Activated B cell treated with CpG ODN at 0.5 μM for 24 hours (primary cell): ENCODE measurements at regions not wholly inside any gene's neighbourhood (a gene's known extent, or its start where the extent isn't known, plus 50 kb on each side); places are given as distances from the start of the nearest gene placed in this dataset.

Source experiments
- ATAC-seq: fragments of 200-7000 bp; cut with Tn5 transposase; one replicate; pipeline ENCODE4 v1.10.0; 2021; ENCODE audit warnings: low read depth, mild to moderate bottlenecking, moderate library complexity
- CTCF ChIA-PET: fragments of 350-600 bp; sonication (Branson Sonifier 250); formaldehyde crosslinking; loops from one replicate; lab custom pipeline; 2021; ENCODE audit warnings: antibody characterized with exemption; lab: Charles Lee
- POLR2A ChIA-PET: fragments of 350-600 bp; sonication (Branson Sonifier 250); formaldehyde crosslinking; loops from one replicate; lab custom pipeline; 2021; ENCODE audit warnings: antibody characterized with exemption; lab: Charles Lee
- DNase-seq: peaks from one replicate; pipeline ENCODE4 v3.0.0; 2022
- H3K27ac Mint-ChIP-seq: one replicate; pipeline ENCODE4 v1.8.0; 2020; ENCODE audit warnings: mixed read lengths
- H3K27me3 Mint-ChIP-seq: one replicate; pipeline ENCODE4 v1.8.0; 2021; ENCODE audit warnings: mixed read lengths
- H3K36me3 Mint-ChIP-seq: one replicate; pipeline ENCODE4 v1.8.0; 2021; ENCODE audit warnings: low read depth, mixed read lengths
- H3K4me1 Mint-ChIP-seq: one replicate; pipeline ENCODE4 v1.8.0; 2021; ENCODE audit warnings: mixed read lengths
- H3K4me3 Mint-ChIP-seq: one replicate; pipeline ENCODE4 v1.8.0; 2020; ENCODE audit warnings: mild to moderate bottlenecking, mixed read lengths
- H3K9me3 Mint-ChIP-seq: one replicate; pipeline ENCODE4 v1.8.0; 2020; ENCODE audit warnings: mixed read lengths
- CTCF ChIP-seq: fragments of 200-600 bp; IDR thresholded peaks from one replicate; pipeline ENCODE4 v1.8.0; 2022; ENCODE audit warnings: antibody characterized with exemption, mild to moderate bottlenecking
- intact Hi-C: fragments of 100-400 bp; cut with micrococcal nuclease; formaldehyde crosslinking; loops from one replicate; pipeline ENCODE4 v1.15.1; 2024

GRCh38 chr6:4451718-4452117 lies 316.3 kb upstream of the ECI2 start:
- no peak for DNase-seq
- intact Hi-C loops, result no loop called here
- no peaks in the 10 kb centered on the region for H3K27me3 Mint-ChIP-seq
- H3K27ac Mint-ChIP-seq, result no peak overlapping the region
- H3K36me3 Mint-ChIP-seq, result no peaks in the 10 kb centered on the region
- peaks cover 24% of the 10 kb centered on the region for H3K4me1 Mint-ChIP-seq
- peaks cover 7% of the 10 kb centered on the region for H3K9me3 Mint-ChIP-seq
- ChIA-PET POLR2A (no interaction called here), CTCF (no interaction called here)
- no peak for TF ChIP-seq CTCF
- no peak overlapping the region for H3K4me3 Mint-ChIP-seq
- ATAC-seq, result no peak

GRCh38 chr6:4451081-4451480 lies 315.7 kb upstream of the ECI2 start:
- Mint-ChIP-seq H3K36me3 (no peaks in the 10 kb centered on the region), H3K27me3 (no peaks in the 10 kb centered on the region), H3K27ac (no peak overlapping the region), H3K4me3 (no peak overlapping the region), H3K4me1 (peaks cover 28% of the 10 kb centered on the region), H3K9me3 (peaks cover 4% of the 10 kb centered on the region)
- CTCF ChIA-PET, result no interaction called here
- no peak for DNase-seq
- no peak for TF ChIP-seq CTCF
- intact Hi-C loops, result no loop called here
- ATAC-seq, result no peak
- POLR2A ChIA-PET, result no interaction called here

GRCh38 chr6:4450237-4450636 lies 314.9 kb upstream of the ECI2 start:
- no peak for DNase-seq

GRCh38 chr6:4449409-4449808 lies 314.0 kb upstream of the ECI2 start:
- intact Hi-C loops, result no loop called here
- POLR2A ChIA-PET, result no interaction called here
- H3K4me1 Mint-ChIP-seq, result peaks cover 22% of the 10 kb centered on the region
- ATAC-seq (no peak), DNase-seq (no peak)
- H3K36me3 Mint-ChIP-seq, result no peaks in the 10 kb centered on the region
- H3K27ac Mint-ChIP-seq, result no peak overlapping the region
- no peaks in the 10 kb centered on the region for H3K27me3 Mint-ChIP-seq
- CTCF ChIA-PET, result no interaction called here
- no peak for TF ChIP-seq CTCF
- no peak overlapping the region for H3K4me3 Mint-ChIP-seq
- peaks cover 4% of the 10 kb centered on the region for H3K9me3 Mint-ChIP-seq

More at GRCh38 chr6:4450237-4450636, 314.9 kb upstream of the ECI2 start:
- Mint-ChIP-seq H3K27ac (no peak overlapping the region), H3K27me3 (no peaks in the 10 kb centered on the region), H3K9me3 (peaks cover 4% of the 10 kb centered on the region), H3K36me3 (no peaks in the 10 kb centered on the region), H3K4me3 (no peak overlapping the region), H3K4me1 (peaks cover 28% of the 10 kb centered on the region)
- ChIA-PET POLR2A (no interaction called here), CTCF (no interaction called here)
- intact Hi-C loops, result no loop called here
- ATAC-seq, result no peak
- no peak for TF ChIP-seq CTCF

GRCh38 chr6:4448841-4449240 lies 313.5 kb upstream of the ECI2 start:
- DNase-seq (no peak), ATAC-seq (no peak)
- peaks cover 4% of the 10 kb centered on the region for H3K9me3 Mint-ChIP-seq
- CTCF ChIA-PET, result no interaction called here
- no peaks in the 10 kb centered on the region for H3K27me3 Mint-ChIP-seq
- no peak for TF ChIP-seq CTCF
- no peak overlapping the region for H3K4me3 Mint-ChIP-seq
- H3K27ac Mint-ChIP-seq, result no peak overlapping the region
- POLR2A ChIA-PET, result no interaction called here
- H3K4me1 Mint-ChIP-seq, result peaks cover 17% of the 10 kb centered on the region
- H3K36me3 Mint-ChIP-seq, result no peaks in the 10 kb centered on the region
- intact Hi-C loops, result no loop called here
